ENCODE measurements at regions not wholly inside any gene's neighbourhood (a gene's known extent, or its start where the extent isn't known, plus 50 kb on each side); places are given as distances from the start of the nearest gene placed in this dataset.
A peak's percentile ranks its signal among the peaks of the same experiment; 100 is the strongest.
"Not testable (repeated sequence)": the region's sequence is repeated elsewhere in the genome, so short reads cannot be mapped to it uniquely, and the experiment has no call there.

DNA sequence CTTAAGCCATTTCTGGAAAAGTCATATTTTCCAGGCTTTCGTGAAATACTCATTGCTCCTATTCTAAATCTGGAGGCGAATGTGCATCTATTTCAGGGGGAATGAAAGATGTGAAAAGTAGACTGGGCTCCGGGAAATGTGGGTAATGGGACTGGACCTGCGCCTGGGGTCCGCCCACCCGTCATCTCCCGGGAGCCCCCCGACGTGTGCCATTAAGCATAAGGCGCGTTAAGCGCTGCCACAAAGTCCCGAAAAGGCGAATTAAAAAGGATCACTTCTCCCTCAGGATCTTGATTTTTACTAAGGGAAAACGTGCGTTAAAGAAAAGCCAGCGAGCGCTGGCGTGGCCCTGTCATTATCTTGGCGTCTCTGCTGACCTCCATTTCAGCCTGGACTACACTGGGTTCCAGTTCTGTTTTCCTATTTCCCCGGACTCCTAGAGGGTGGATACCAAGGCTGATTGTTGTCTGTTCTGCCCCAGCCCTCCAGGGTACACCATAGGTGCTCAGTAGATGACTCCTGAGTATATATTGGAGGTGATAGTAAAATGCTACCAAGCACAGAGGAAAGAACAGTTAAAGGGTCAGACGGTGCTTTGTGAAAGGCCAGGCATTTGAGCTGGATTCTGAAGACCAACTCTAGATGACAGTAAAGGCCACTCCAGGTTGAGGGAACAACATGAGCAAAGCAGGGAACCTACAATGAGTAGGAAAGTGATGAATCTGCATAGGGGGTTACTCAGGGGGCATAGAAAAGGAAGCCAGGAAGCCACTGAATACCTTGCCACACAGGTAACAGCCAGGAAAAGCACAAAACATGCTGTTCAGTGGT, 89.2 kb upstream of the ARID1B start:
- DNase-seq: no peak

DNA sequence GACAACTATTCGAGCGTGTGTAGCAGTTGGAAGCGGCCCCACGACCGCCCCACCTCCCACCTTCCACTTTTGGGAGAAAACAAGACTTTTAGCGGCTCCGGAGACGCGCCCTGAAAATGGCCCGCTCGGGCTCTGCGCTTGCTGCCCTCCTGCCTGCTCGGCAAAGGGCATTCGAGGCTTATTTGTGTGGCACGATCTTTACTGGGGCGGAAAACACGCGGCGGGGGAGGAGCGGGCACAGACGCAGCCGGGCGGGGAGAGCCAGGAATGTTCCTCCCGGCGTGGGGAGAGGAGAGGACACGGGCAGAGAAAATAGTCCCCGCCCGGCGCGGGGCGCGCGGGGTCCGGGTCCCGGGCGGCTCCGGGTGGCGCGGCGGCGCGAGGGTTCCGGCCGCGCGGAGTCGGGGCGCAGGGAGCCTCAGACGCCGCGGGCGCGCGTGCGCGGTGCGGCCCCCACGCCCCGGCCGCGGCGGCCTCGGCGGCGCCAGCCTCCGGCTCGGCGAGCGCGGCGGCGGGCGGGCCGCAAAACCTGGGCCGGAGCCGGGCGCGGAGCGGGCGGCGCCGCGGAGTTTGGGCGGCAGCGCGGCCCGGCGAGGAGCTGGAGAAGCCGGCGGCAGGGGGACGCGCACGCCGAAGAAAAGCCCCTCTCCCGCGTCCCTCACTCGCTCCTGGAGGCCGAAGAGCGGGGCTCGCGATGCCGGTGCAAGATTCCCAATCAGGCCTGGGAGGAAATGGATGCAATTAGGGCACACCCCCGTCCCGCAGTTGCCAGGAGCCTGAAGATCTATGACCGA, 90.0 kb upstream of the ARID1B start:
- DNase-seq: peak; percentile 57 to 84 (median 61)

DNA sequence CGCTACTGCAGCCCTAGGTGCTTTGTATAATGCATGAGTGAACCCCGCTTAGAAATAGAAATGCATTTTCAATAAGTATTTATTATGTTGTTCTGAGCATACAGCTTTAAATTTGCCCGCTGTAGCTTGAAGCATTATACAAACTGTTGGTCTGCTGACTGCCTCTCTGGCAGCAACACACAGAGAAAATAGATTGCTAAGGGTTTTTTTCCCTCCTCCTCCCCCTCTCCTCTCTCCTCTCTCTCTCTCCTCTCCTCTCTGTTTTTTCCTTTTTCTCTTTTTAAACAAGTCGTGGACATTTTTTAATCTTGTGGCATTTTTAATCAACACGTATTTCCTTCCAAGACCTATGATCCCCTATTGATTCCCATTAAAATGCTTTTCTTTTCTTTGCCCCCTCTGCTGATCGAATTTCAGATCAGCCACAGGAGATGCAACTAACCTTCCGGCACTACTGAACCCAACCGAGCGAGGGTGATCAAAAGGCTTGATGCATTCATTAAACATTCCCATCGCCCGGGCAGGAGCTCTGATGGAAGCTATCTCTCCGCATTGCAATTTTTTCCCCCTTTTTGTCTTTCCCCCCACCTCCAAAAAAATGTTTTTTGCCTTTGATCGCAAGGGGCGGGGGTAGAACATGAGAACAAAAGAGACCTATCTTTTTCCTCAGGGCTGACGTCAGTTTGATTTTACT, 90.7 kb upstream of the ARID1B start:
- peak in 2 of 5 donors; percentile 28 to 38 for DNase-seq

DNA sequence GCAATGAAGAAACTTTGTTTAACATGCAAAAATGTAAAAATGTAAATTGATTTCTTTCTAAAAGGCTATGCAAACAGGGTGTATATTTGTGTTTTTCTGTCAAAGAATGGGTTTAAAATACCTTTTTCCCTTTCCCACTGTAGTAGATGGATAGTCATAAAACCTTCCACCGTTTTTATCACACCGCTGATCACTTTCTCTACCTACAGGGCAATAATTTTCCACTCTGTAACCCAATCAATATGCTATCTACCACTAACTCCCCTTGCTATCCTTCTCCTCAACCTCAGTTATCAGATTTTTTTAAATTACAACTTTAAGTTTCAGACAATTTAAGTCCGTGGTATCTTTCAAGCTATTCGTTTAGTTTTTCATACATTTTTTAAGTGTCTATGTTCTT, 91.4 kb upstream of the ARID1B start:
- no peak for DNase-seq

DNA sequence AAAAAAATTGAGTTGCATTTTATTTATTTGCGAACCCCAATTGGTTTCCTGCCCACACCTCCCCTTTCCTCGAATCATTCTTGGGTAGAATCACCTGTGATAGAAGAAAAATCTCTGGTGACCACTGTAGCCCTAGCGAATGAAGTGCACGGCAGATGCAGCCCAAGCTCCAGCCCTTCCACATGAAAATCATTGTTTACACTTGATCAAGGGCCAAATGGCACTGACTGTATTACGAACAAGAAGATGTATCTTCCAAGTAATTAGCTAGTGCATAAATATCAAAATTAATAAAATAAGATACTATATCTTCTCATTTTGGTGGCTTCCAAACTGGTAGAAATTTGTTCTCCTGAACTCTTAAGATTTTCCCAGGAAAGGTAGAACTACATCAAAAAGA, 93.4 kb upstream of the ARID1B start:
- no peak for DNase-seq

DNA sequence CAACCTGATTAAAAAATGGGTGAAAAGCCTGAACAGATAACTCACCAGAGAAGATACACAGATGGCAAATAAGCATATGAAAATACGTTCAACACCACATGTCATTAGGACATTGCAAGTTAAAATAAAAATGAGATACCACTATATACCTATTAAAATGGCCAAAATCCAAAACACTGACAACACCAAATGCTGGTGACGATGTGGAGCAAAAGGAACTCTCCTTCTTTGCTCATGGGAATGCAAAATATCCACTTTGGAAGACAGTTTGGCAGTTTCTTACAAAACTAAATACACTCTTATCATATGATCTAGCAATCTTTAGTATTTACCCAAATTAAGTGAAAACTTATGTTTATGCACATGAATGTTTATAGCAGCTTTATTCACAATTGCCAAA, 100.5 kb upstream of the ARID1B start:
- DNase-seq: no peak

DNA sequence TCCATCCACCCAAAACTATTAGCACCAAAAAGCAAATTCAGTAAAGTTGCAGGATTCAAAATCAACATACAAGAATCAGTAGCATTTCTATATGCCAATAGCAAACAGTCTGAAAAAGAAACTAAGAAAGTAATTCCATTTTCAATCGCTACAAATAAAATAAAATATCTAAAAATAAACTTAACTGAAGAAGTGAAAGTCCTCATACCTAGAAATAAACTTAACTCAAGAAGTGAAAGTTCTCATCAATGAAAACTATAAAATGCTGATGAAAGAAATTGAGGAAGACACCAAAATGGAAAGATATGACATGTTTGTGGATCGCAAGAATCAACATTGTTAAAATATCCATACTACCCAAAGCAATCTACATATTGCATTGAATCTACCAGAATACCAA, 103.0 kb upstream of the ARID1B start:
- DNase-seq: no peak

DNA sequence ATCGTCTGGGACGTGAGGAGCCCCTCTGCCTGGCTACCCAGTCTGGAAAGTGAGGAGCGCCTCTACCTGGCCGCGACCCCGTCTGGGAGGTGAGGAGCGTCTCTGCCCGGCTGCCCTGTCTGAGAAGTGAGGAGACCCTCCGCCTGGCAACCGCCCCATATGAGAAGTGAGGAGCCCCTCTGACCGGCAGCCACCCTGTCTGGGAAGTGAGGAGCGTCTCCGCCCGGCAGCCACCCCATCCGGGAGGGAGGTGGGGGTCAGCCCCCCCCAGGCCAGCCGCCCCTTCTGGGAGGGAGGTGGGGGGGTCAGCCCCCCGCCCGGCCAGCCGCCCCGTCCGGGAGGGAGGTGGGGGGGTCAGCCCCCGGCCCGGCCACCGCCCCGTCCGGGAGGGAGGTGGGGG, 107.1 kb upstream of the ARID1B start:
- DNase-seq: not testable (repeated sequence)

DNA sequence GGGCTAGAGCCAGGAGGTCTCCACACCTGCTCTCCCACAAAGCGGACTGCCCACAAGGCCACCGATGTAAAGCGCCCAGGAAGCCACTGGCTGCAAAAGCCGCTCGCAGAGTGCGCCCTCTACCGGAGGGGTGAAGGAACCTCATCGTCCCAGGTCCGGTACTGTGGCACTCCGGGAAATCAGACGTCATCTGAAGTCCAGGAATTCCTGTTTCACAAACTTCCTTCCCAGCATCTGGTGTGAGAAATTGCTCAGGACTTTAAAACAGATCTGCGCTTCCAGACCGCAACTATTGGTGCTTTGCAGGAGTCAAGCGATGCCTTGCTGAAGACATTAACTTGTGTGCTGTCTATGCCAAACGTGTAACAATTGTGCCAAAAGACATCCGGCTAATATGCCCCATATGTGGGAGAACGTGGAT, 115.1 kb upstream of the ARID1B start:
- peak in 1 of 5 donors; percentile 55 for DNase-seq

DNA sequence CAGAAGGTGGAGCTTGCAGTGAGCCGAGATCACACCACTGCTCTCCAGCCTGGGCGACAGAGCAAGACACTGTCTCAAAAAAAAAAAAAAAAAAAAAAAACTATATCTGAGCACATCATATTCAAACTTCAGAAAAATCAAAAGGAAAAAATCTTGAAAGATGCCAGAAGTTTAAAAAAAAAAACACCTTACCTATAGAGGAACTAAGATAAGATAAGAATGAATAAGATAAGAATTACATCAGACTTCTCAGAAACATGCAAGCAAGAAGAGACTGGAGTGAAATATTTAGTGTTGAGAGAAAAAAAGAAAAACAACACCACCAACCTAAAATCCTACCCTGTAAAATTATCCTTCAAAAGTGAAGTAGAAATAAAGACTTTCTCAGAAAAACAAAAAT, 116.8 kb upstream of the ARID1B start:
- no peak for DNase-seq

DNA sequence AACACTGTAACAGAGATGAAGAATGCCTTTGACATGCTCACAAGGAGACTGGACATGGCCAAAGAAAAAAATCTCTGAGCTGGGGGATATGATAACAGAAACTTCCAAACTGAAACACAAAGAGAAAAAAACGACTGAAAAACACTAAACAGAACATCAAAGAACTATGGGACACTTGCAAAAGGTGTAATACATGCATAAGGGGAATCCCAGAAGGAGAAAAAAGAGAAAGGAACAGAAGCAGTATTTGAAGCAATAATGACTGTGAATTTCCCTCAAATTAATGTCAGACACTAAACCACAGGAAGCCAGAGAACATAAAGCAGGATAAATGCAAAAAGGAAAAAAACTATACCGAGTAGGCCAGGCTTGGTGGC, 117.4 kb upstream of the ARID1B start:
- no peak for DNase-seq

DNA sequence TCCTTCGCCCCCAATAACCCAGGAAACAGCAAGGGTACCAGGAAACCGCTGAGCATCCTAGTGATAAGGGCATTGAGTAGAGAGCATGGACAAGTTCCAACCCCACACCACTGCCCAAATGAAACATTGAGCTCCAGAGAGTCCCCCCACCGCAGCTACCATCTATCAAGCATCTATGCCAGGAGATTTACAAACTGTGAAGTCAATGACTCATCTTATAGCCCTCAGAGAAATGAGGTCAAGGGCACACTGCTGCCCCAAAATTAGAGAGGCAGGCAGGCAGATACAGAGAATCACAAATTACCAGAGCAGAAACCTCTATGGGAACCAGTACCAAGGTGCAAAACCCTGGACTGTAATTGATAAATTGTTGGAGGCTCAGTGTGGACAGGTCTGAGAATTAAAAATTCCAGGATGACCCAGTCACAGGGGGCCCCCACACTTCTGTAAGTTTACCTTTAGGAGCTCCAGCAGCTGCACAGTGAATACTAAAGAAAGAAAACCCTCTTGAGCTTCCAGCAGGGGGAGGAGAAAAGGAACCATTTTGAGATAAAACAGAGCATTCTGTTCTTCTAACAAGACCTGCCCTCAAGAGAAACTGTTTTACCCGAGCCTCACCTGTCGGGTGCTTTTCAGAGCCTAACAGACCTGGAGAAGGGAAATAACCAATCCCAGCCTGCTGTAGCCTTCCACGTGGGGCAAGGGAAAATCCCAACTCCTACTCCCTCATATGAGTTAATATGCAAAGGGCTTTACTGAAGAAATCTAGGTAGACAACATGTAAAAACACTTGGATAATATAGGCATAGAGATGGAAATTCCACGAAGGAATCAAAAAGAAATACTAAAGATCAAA, 118.0 kb upstream of the ARID1B start:
- no peak for DNase-seq

DNA sequence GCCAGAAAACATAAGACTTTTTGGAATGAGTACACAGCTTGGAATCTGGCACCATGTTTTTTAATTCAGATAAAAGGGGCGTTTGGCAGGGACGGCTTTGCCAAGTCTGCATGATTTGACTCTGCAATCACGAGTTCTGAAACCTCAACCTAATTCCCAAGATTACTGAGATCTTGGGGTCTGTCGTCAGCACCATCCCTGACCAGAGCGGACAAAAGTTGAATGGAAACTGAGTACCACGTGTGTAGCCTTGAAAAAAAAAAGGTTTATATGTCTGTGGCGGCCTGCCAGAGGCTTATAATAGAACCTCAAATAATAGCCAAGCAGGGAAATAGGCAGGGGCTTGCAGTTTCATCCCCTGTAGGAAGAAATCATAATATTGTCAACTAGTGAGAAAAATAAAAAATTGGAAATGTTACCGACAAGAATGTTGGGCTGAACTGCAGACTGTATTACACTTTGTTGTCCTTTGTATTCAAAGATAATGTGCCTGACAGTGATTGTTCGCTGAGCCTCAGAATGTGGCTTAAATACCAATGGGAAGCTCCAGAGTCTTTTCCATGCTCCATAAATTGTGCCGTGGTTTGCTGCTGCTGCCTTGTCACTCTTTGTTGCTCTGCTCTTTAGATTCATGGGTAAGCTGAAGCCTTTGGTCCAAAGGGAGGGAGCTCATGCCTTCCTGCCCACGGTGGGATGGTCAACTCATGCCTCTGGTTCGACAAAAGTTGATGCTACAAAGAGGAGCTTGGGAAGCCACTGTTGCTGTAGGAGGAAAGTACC, 118.8 kb upstream of the ARID1B start:
- no peak for DNase-seq

DNA sequence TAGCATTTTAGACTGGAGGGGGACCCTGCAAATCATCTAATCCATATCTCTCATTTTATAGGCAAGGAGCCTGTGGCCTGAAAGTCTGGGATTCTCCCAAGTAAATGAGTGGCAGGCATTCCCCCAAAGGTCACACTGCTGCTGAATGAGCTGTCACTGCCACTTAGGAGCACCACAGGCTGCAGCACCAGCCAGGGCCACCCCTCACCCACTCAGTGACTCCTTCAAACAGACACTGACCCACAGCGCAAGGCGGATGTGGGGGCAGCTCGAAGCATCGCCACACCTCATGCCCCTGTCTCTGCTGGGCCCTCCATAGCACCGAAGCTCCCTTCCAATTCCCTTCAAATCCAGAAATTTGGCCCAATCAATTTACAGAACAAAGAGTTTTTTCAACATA, 119.9 kb upstream of the ARID1B start:
- no peak for DNase-seq

DNA sequence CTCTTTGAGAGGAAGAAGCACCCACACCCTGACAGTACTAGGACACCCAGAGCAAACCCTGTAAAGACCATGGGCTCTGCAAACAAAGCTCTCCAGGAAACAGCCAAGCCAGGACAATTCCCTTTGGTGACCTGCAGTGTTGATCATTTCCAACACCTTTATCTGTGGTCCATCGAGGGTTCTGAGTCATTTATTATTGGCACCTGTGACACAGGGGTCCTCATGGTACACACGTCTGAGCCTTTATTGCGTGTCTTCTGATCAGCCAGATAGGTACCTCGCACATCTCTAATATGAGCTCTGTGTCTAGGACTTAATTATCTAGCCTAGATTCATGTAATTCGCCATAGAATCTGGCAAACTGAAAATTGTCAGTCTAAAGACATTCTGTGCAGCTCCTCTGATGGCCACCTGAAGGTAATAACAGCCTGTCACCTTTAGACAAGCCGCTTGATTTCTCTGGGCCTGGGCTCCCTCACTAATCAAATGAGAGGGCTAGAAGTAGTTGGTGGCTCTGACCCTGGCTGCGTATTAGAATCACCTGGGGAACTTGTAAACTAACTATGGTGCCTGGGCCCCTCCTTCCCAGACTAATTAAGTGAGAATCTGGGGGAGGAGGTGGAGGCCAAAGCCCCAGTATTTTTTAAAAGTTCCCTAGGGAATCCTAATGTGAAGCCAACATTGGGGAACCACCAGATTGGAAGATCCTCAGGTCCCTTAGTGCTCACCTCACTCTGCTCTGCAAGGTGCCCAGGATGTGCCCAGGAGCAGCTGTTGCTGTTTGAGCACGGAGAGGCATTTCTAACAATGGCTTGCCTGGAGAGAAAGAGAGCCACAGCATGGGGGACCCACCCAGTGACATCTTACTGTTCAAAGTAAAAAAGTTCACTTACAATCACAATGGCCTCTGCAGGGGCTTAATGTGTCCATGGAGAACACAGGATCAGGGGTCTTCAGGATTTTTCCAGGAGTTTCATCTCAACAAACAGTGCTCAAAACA, 122.0 kb upstream of the ARID1B start:
- no peak for DNase-seq

DNA sequence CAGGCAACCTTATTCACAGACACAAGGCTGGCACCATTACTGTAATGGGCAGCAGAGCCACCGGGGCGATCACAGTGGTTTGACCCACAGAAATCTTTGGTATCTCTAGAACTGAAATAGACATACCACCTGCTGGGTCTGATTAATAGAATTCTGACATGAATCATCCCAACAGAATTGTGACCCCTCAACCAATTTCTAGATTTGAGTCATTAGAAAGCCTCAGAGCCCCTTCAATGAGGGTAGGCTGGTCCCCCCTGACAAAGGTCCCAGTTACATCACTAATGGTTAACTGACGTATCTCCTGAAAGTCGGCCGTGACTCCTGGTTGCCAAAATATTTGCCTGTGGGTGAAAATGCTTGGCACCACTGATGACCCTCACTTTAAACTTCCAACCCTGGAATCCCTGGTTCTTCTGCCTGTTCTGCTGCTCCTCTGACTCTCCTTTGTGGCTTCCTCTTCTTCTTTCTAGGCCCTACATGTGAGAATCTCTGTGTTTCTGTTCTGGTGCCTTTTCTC, 124.9 kb upstream of the ARID1B start:
- no peak for DNase-seq

DNA sequence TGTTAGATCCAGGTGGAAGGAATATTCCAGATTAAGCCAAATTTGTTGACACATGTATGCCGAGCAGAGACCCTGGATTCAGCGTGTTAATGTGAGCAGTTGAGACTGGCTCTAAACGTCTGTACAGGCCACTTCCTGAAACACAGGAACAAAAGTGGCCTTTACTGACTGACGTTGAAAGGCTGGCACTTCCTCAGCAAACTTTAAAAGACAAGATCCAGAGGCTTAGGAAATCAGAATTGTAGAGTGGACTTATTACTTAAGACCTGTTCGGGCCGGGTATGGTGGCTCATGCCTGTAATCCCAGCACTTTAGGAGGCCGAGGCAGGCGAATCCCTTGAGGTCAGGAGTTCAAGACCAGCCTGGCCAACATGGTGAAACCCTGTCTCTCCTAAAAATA, 125.7 kb upstream of the ARID1B start:
- no peak for DNase-seq

DNA sequence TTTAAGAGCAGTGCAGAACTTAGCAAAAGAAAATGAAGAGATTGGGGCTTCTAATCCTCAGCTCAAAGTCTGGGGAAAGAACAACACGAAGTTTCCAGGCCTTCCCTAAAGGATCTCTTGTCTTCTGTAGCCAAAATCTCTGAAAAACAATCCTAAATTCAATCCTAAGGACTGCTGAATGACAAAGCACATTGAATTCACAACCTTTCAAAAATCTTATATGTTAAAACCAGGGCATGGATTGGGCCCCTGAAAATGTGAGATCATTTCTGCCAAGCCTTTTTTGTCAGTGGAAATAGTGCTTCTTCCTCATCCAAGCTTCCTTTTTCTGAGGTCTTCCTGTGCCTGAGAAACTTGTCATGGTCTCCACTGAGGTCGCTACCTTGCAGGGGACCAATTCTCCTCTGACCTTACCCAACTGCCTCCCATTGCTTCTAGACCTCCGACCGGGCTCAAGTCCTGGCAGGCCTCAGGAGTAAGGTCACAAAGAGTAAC, 126.2 kb upstream of the ARID1B start:
- DNase-seq: no peak

DNA sequence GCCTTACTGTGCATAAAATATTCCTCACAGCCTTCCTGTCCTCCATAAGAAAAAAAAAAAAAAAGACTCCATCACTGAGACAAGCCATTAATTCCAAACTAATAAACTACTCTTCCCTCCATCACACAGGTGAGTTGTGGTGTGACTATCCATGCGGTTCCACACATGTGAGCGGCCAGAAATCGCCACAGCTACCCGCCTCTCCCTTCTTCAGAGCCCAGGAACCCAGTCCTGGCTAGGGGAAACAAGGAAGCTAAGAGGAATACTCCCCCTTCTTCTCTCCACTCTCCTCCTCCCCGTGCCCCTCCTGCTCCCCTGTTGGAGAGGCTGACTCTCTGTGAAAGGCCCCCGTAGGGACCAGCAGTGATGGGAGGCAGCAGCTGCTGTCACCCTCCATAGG, 128.6 kb upstream of the ARID1B start:
- DNase-seq: no peak

DNA sequence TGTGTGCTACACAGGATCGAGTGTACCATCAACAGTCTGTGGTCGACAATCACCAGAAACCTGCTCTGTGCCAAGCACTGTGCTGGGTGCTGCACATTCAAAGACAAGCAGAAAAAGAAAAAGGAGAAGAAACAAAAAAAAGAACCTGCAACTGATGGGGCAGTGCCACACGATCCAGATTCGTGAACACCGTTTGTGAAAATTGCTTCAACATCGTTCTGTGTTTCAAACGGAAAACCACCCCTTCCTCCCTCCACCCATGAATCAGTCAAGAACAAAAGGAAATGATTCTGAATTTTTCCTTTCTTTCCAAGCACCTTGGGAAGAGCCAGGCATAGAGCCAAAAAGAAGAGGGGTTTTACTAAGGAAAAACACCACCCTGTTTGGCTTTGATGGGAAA, 129.2 kb upstream of the ARID1B start:
- DNase-seq: no peak
